Stimulated activated memory B cell treated with anti-CD40 and anti-IgM and Interleukin-4, amounts not matched to agents 10 μg/mL and 1 μg/mL and 100 μg/mL, for 72 hours (primary cell): ENCODE measurements at regions not wholly inside any gene's neighbourhood (a gene's known extent, or its start where the extent isn't known, plus 50 kb on each side); places are given as distances from the start of the nearest gene placed in this dataset.
A peak's percentile ranks its signal among the peaks of the same experiment; 100 is the strongest.

Experiments
- ATAC-seq: fragments of 150-1000 bp; cut with Tn5 transposase; 2 replicates; pipeline ENCODE4 v1.10.0; 2021
- H3K27ac Mint-ChIP-seq: one replicate; pipeline ENCODE4 v1.8.0; 2022; ENCODE audit warnings: mild to moderate bottlenecking, mixed read lengths
- H3K27me3 Mint-ChIP-seq: one replicate; pipeline ENCODE4 v1.8.0; 2022; ENCODE audit warnings: mixed read lengths
- H3K36me3 Mint-ChIP-seq: one replicate; pipeline ENCODE4 v1.8.0; 2022; ENCODE audit warnings: mixed read lengths
- H3K4me1 Mint-ChIP-seq: one replicate; pipeline ENCODE4 v1.8.0; 2022; ENCODE audit warnings: mixed read lengths
- H3K4me3 Mint-ChIP-seq: one replicate; pipeline ENCODE4 v1.8.0; 2022; ENCODE audit warnings: mild to moderate bottlenecking, moderate library complexity, mixed read lengths
- H3K9me3 Mint-ChIP-seq: one replicate; pipeline ENCODE4 v1.8.0; 2022; ENCODE audit warnings: mixed read lengths

DNA sequence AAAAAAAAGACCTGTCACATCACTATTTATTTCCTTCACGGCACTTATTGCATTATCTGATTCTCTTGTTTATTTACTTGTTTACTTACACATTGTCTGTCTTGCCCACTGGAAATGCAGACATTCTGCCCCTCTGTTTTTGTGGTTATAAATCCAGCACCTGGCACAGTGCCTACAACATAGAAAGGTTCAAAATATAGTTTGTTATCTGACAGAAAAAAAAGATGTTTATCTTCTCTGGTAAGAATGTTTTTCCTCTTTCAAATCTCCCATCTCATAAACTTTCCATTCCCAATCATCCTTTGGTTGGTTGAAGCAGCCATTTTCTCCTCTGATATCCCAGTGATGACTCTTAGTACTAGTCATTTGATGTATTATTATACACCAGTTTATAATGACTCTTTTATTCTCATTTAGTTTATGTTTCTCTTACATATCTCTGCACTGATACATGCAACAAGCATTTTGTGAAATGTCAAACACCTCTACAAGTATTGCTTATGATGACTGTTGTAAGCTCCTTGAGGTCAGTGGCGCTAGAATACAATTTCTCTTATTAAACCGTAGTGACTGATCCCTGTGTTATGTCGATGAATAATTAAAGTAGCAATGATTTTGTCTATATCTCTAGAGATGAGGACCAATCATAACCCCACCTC, 398.4 kb upstream of the TBL1XR1 start:
- no peak for ATAC-seq
- no peaks in the 10 kb centered on the region for H3K36me3 Mint-ChIP-seq
- no peak overlapping the region for H3K27ac Mint-ChIP-seq
- H3K9me3 Mint-ChIP-seq, result no peaks in the 10 kb centered on the region
- H3K4me1 Mint-ChIP-seq, result peaks cover 48% of the 10 kb centered on the region
- no peaks in the 10 kb centered on the region for H3K27me3 Mint-ChIP-seq
- no peak overlapping the region for H3K4me3 Mint-ChIP-seq

DNA sequence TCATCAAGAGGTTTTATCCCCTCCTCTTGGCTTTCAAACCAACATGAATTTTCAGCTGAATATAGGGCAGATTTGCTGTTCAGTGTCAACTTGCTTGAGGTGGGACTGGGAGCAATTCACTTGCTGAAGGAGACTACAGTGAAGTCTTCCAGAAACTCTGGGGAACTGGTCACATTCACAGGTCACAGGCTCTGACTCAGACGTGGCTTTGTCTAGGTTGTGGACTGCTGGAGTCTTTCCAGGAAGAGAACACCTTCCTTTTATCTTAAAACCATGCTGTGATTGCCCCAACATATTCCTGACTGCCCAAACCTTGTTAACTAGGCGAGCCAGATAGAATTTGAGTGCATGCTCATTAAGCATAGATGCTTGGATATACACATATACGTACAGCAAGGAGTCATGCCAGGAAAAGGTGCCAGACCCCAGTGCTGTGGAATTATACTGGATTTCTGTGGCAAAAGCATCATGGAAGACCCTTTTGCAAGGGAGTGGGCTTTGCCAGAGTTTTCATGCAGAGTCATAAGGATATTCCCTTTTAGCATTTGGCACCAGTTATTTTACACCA, 399.1 kb upstream of the TBL1XR1 start:
- Mint-ChIP-seq H3K36me3 (no peaks in the 10 kb centered on the region), H3K4me1 (peaks cover 48% of the 10 kb centered on the region), H3K4me3 (no peak overlapping the region), H3K27ac (no peak overlapping the region), H3K9me3 (no peaks in the 10 kb centered on the region), H3K27me3 (no peaks in the 10 kb centered on the region)
- no peak for ATAC-seq

DNA sequence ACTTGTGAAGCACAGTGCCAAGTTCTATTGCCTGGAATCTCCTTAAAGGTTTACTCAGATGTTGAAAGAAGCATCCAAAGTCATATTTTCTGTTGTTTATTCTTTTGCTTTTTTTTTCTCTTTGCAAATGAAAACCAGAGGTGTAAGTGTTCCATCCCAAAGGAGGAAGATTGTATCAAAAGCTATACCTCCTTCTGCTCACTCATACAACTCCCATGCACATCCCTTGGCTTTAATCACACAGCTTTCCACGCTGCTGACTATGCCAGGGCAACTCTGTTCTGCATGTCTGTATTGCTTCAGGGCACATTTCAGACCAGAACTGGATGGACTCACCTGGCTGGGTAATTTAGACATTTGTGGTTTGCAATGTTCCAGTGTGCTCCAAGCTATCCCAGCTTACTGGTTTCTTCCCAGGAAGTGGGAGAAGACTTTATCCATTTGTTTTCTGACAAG, 399.6 kb upstream of the TBL1XR1 start:
- no peaks in the 10 kb centered on the region for H3K9me3 Mint-ChIP-seq

DNA sequence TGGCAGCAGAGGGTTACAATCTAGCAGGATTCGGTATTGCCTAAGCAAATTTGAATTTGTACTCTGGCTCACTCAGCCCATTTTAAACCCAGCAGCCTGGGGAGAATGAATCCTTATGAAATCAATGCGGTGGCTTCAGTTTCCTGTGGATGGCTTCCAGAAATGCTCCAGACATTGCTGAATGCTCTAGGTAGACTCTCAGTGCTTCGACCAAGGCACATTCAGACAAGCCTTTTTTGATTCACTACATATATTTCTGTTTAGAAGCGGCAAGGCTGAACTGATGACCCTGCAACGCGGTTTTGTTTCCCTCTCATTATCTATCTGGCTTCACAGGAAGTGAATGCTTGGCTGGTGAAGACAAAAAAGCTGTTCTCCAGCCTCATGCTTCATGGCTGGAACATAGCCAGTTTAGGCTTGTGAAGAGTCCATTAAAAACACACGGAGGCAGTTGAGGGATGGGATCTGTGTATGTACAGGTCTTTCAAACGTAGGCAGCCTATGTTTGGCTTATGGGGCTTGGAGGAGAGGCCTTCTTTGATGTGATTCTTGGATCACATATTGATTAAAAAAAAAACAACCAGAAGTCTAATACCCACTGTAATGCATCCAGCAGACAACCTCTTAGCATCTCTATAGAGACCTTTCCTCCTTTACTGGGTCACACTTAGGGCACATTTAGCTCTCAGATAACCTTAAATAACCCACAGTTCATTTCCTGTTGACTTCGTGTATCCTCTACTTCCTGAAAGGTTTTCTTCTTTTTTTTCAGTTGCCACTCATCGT, 400.2 kb upstream of the TBL1XR1 start:
- Mint-ChIP-seq H3K27ac (peak overlapping the region; percentile 71), H3K4me1 (peaks cover 51% of the 10 kb centered on the region), H3K27me3 (no peaks in the 10 kb centered on the region), H3K4me3 (peak overlapping the region; percentile 36), H3K9me3 (no peaks in the 10 kb centered on the region), H3K36me3 (no peaks in the 10 kb centered on the region)
- peak; percentile 75 for ATAC-seq

More for the DNA sequence above, 399.6 kb upstream of the TBL1XR1 start:
- no peaks in the 10 kb centered on the region for H3K27me3 Mint-ChIP-seq
- no peak for ATAC-seq
- no peak overlapping the region for H3K4me3 Mint-ChIP-seq
- no peaks in the 10 kb centered on the region for H3K36me3 Mint-ChIP-seq
- H3K4me1 Mint-ChIP-seq, result peaks cover 48% of the 10 kb centered on the region
- H3K27ac Mint-ChIP-seq, result peak overlapping the region; percentile 71

DNA sequence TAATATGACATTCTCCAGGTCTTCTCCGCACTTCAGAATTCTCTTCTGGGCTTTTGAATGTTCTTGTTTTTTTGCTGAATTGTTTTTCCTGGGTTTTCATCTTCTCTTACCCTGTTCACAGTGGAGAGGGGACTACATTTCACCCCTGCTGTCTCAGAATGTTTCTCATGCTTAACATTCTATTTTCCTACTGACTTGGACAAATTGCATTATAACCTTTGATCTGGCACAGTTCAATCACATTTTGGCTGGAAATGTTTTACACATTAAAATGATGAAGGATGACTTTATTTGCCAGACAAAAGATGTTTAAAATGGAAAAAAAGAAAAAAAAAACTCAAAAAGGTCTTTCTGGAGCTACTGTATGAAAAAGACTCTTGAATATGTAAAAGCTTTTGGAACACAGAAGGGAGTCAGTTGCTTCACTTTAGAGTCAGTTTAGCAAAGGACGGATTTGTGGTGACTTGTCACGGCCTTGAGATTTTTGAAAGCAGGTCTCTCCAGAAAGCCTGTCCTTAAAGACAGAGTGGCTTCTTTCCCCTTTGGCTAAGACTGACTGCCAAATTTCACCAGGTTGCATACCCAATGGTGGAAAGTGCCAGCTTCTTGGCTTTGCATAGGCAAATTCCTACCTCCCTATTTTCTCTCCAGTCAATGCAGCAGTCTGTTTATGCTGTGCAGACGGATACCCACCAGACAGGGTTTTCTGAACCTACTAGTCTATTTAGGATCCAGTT, 401.0 kb upstream of the TBL1XR1 start:
- Mint-ChIP-seq H3K27ac (peak overlapping the region; percentile 71), H3K4me3 (peak overlapping the region; percentile 36), H3K27me3 (no peaks in the 10 kb centered on the region), H3K9me3 (no peaks in the 10 kb centered on the region), H3K36me3 (no peaks in the 10 kb centered on the region), H3K4me1 (peaks cover 59% of the 10 kb centered on the region)
- no peak for ATAC-seq

DNA sequence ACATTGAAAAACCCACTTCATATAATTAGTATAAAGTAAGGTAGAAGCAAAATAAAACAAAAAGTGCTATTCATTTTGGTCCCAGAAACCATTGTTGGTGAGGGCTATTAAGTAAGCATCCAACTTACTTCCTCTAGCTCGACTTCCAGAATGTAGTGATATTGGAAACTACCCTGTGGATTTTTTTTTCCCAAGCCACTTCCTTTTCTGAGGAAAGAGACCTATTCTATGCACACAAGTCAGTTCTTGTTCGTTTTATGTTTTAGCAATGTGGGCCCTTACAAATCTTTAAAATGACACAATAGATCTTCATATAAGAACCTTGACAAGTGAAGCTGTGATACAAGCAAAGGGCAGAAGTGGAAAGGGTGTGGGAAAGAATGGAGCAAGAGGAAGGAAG, 402.0 kb upstream of the TBL1XR1 start:
- Mint-ChIP-seq H3K4me1 (peaks cover 68% of the 10 kb centered on the region), H3K36me3 (no peaks in the 10 kb centered on the region), H3K27ac (no peak overlapping the region), H3K9me3 (no peaks in the 10 kb centered on the region), H3K4me3 (no peak overlapping the region), H3K27me3 (no peaks in the 10 kb centered on the region)
- no peak for ATAC-seq

DNA sequence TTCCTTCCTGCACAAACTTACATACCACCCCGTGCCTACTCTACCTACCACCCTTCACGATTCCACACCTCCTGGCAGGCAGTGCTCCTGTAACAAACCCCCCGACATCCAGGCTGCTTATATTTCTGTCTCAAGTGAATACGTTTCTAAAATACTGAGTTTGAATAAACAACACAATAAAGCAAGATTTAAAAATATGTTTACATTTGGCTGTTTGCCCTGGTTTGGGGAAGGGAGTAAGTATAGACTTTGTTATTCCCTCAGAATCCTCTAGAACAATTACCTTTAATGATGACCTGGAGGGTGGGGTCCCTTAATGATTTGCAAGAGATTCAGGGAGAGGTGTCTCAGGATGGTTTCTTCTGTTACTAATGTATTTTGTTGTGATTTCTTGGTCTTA, 402.6 kb upstream of the TBL1XR1 start:
- peaks cover under 1% of the 10 kb centered on the region for H3K9me3 Mint-ChIP-seq
- no peaks in the 10 kb centered on the region for H3K36me3 Mint-ChIP-seq
- H3K4me1 Mint-ChIP-seq, result peaks cover 68% of the 10 kb centered on the region
- H3K27ac Mint-ChIP-seq, result no peak overlapping the region
- no peaks in the 10 kb centered on the region for H3K27me3 Mint-ChIP-seq
- no peak for ATAC-seq
- H3K4me3 Mint-ChIP-seq, result no peak overlapping the region

DNA sequence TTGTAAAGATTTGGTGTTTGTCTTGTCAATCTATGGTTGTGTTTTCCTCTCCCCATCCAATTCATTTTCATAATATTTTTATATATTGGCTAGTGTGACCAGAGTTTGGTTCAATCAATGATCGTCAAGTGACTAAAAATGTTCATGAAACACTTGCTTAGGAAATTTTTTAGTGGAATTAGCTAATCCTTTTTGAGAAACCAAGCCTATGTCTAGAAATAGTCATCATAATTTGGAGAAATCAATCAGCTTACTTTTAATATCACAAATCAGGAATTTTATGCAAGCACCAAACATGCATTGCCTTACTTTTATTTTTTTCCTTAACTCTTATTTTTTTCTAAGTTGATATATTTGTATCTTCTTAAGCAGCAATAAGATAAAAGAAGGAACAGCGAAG, 403.1 kb upstream of the TBL1XR1 start:
- no peaks in the 10 kb centered on the region for H3K27me3 Mint-ChIP-seq
- ATAC-seq, result no peak
- peak overlapping the region; percentile 49 for H3K27ac Mint-ChIP-seq
- peaks cover 68% of the 10 kb centered on the region for H3K4me1 Mint-ChIP-seq
- H3K36me3 Mint-ChIP-seq, result no peaks in the 10 kb centered on the region
- H3K4me3 Mint-ChIP-seq, result no peak overlapping the region
- peaks cover 4% of the 10 kb centered on the region for H3K9me3 Mint-ChIP-seq

DNA sequence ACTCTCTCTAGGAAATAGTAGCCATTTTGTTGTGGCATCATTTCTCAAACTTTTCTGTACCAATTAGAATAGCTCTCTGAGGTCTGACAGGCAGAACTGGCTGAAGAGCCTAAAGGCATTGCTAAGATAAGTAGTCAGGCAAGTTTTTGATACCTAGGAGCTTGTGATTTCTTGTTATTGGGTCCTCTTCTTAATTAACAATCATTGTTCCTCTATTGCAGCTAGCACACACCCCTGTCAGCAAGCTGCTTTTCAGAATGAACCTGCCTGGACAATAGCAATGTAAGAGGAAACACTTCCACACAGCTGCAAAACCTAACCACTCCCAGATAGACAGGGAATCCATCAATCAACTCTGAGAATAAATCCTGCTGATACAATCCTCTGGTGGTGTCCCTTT, 403.9 kb upstream of the TBL1XR1 start:
- Mint-ChIP-seq H3K27me3 (no peaks in the 10 kb centered on the region), H3K27ac (peak overlapping the region; percentile 49), H3K4me1 (peaks cover 68% of the 10 kb centered on the region), H3K36me3 (no peaks in the 10 kb centered on the region), H3K9me3 (peaks cover 4% of the 10 kb centered on the region), H3K4me3 (no peak overlapping the region)
- no peak for ATAC-seq

DNA sequence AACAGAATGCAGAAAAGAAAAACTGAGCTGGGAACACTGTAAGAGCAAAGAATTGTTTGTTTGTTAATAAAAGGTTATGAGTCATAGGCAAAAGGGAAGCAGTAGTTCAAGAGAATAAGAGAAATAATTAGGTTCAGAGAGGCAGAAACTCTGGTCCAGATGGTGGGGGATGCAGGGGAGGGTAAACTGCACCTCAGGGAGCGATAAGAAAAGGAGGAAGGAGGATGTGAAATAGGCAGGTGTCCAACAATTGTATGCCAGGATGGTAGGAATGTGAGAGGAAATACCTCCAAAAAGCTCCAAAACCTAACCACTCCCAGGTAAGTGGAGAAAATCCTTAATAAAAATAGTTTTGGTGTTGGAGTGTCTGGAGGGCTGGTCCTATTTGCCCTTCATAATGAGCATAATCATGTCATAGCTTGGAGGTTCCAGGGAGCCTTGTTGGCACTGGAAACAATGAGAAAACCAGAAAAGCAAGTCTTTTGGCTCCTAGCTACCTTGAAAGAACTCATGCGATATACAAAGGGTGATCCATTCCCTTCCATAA, 405.4 kb upstream of the TBL1XR1 start:
- H3K9me3 Mint-ChIP-seq, result peaks cover 4% of the 10 kb centered on the region
- H3K4me3 Mint-ChIP-seq, result peak overlapping the region; percentile 1
- peak; percentile 34 for ATAC-seq
- peak overlapping the region; percentile 56 for H3K27ac Mint-ChIP-seq
- no peaks in the 10 kb centered on the region for H3K27me3 Mint-ChIP-seq
- no peaks in the 10 kb centered on the region for H3K36me3 Mint-ChIP-seq
- peaks cover 59% of the 10 kb centered on the region for H3K4me1 Mint-ChIP-seq

DNA sequence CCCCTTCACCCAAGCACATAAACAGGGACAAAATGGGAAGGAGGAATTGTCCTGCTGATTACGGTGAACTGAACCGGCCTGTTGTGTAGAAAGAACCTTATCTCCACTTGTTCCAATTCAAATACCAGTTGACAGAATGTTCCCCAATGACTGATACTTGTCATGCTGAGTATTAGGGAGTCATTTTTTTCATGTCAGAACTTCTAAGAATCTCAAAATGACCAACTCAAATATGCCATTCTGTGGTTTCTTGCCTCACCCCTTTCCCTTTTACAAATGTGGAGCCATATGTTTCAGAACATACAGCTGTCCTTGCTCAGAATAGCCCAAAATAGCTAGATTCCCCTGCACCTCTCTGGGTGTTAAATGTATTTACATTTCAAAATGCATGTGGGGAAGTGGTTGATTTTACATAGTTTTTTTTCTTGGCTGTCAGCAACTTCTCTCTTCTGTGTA, 405.9 kb upstream of the TBL1XR1 start:
- H3K4me1 Mint-ChIP-seq, result peaks cover 54% of the 10 kb centered on the region
- H3K27me3 Mint-ChIP-seq, result no peaks in the 10 kb centered on the region
- H3K4me3 Mint-ChIP-seq, result no peak overlapping the region
- peaks cover 4% of the 10 kb centered on the region for H3K9me3 Mint-ChIP-seq
- peak overlapping the region; percentile 35 for H3K27ac Mint-ChIP-seq
- H3K36me3 Mint-ChIP-seq, result no peaks in the 10 kb centered on the region
- peak; percentile 70 for ATAC-seq

DNA sequence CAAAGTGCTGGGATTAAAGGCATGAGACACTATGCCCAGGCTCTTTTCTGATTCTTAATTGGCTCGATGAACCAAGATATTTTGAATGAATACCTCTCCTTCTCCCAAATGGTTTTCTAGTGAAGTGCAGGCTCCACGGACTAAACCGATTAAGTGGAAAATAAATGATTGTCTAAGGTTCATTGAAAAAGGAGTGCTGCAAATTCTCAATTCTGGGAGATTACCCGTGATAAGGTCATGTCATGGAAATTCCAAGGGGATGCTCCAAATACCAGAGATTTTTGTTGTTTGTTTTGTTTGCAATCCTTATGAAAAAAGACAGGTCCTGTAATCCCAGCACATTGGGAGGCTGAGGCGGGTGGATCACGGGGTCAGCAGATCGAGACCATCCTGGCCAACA, 406.9 kb upstream of the TBL1XR1 start:
- no peak overlapping the region for H3K27ac Mint-ChIP-seq
- no peak overlapping the region for H3K4me3 Mint-ChIP-seq
- H3K27me3 Mint-ChIP-seq, result no peaks in the 10 kb centered on the region
- ATAC-seq, result no peak
- peaks cover 4% of the 10 kb centered on the region for H3K9me3 Mint-ChIP-seq
- H3K4me1 Mint-ChIP-seq, result peaks cover 44% of the 10 kb centered on the region
- no peaks in the 10 kb centered on the region for H3K36me3 Mint-ChIP-seq

DNA sequence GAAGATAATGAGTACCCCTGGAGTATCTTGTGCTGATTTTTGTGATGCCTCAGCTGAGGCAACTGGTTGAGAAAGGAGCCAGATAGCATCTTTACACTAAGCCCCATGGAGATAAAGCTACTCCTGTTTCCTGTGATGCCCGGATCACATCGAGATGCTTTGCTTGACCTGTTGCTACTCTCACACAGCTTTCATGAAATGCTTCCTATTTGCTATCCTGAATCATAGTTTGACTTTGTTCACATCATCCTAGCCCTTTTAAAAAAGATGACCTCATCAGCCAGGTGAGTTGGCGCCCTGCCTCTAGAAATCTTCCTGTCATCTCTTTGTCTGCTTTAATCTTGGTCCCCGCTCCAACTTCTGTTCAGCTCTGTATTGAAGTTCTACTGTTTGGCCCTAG, 409.6 kb upstream of the TBL1XR1 start:
- H3K4me1 Mint-ChIP-seq, result peaks cover 22% of the 10 kb centered on the region
- H3K27ac Mint-ChIP-seq, result peak overlapping the region; percentile 40
- H3K27me3 Mint-ChIP-seq, result no peaks in the 10 kb centered on the region
- H3K4me3 Mint-ChIP-seq, result no peak overlapping the region
- peaks cover 4% of the 10 kb centered on the region for H3K9me3 Mint-ChIP-seq
- no peak for ATAC-seq
- H3K36me3 Mint-ChIP-seq, result no peaks in the 10 kb centered on the region

DNA sequence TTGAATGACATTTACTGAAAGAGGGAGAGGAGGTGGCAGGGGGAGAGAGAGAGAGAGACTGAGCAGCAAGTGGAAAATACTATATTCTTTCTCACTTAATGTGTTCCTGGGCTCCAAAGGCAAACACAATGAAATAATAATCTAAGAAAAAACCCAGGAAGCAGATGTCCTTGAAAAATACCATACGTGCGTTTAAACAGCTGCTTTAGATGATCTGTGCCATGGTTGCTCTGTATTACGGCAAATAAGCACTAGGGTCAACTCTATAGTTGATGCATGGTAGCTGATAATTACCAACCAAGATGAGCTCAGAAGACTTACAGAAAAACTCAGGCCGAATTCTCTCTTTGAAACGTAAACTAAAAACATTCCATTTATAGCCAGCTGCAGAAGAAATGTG, 410.3 kb upstream of the TBL1XR1 start:
- Mint-ChIP-seq H3K27ac (peak overlapping the region; percentile 40), H3K27me3 (no peaks in the 10 kb centered on the region), H3K9me3 (peaks cover 4% of the 10 kb centered on the region), H3K36me3 (no peaks in the 10 kb centered on the region), H3K4me1 (peaks cover 15% of the 10 kb centered on the region), H3K4me3 (no peak overlapping the region)
- ATAC-seq, result no peak

DNA sequence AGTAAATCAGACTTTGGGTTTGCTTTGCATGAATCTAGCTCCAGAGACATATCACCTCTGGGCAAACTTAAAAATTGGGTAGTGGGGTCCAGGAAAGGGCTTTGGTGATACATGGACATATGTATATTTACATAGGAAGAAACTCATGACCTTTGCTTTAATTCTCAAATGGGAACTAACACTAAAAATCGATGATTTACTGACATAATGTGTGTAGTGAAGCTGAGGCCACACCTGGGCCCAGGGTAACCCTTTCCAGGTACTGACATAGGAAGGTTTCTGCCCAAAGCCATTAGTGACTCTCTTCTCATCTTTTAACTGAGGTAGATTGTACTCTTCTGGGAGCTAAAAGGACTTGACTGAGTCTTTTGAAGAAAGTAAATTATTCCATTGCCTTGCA, 411.2 kb upstream of the TBL1XR1 start:
- H3K27ac Mint-ChIP-seq, result no peak overlapping the region
- H3K27me3 Mint-ChIP-seq, result no peaks in the 10 kb centered on the region
- H3K4me3 Mint-ChIP-seq, result no peak overlapping the region
- no peaks in the 10 kb centered on the region for H3K36me3 Mint-ChIP-seq
- no peak for ATAC-seq
- H3K9me3 Mint-ChIP-seq, result peaks cover 4% of the 10 kb centered on the region
- H3K4me1 Mint-ChIP-seq, result peaks cover 7% of the 10 kb centered on the region
